Osteoblast (primary cell): ENCODE measurements at regions not wholly inside any gene's neighbourhood (a gene's known extent, or its start where the extent isn't known, plus 50 kb on each side); places are given as distances from the start of the nearest gene placed in this dataset.

Experiments
- DNase-seq: peaks from one replicate; pipeline ENCODE4 v3.0.0; 2011; ENCODE audit warnings: low spot score, mixed read lengths; ENCODE audit not compliant: insufficient read length; ENCODE audit errors: missing footprints
- H2AFZ ChIP-seq: 2 replicates; pipeline ENCODE4 v1.6.0; 2011; ENCODE audit warnings: mild to moderate bottlenecking, low read length
- H3K27ac ChIP-seq: 2 replicates; pipeline ENCODE4 v1.5.1; 2011; ENCODE audit warnings: mild to moderate bottlenecking, low read depth, low read length, moderate library complexity
- H3K27me3 ChIP-seq: 2 replicates; pipeline ENCODE4 v1.6.0; 2012; ENCODE audit warnings: mild to moderate bottlenecking, control low read depth, inconsistent platforms, low read length, moderate library complexity; ENCODE audit not compliant: insufficient read depth
- H3K36me3 ChIP-seq: 2 replicates; pipeline ENCODE4 v1.5.1; 2011; ENCODE audit warnings: mild to moderate bottlenecking, low read length, control low read depth, moderate library complexity; ENCODE audit not compliant: insufficient read depth
- H3K4me1 ChIP-seq: 2 replicates; pipeline ENCODE4 v1.5.1; 2011; ENCODE audit warnings: mild to moderate bottlenecking, low read length, control low read depth, moderate library complexity; ENCODE audit not compliant: insufficient read depth
- H3K4me2 ChIP-seq: 2 replicates; pipeline ENCODE4 v1.6.0; 2011; ENCODE audit warnings: mild to moderate bottlenecking, low read length; ENCODE audit not compliant: insufficient read depth
- H3K4me3 ChIP-seq: fragments of 200-600 bp; sonication (generic); 3 replicates; pipeline ENCODE4 v1.5.1; 2012; ENCODE audit warnings: mild to moderate bottlenecking, low read length, inconsistent platforms; ENCODE audit not compliant: insufficient read depth
- H3K79me2 ChIP-seq: 2 replicates; pipeline ENCODE4 v1.6.0; 2012; ENCODE audit warnings: mild to moderate bottlenecking, low read length, control low read depth, inconsistent platforms; ENCODE audit not compliant: insufficient read depth
- H3K9me3 ChIP-seq: 2 replicates; pipeline ENCODE4 v1.5.1; 2011; ENCODE audit warnings: low read depth, low read length, control low read depth
- H4K20me1 ChIP-seq: 2 replicates; pipeline ENCODE4 v1.6.0; 2012; ENCODE audit warnings: mild to moderate bottlenecking, low read length, control low read depth; ENCODE audit not compliant: insufficient read depth
- TF ChIP-seq, protein P1 (sequence below): IDR thresholded peaks from 2 replicates; pipeline ENCODE4 v1.5.1; 2011; ENCODE audit warnings: mild to moderate bottlenecking, low read depth, low read length, moderate library complexity; ENCODE audit errors: extremely low read depth

DNA sequence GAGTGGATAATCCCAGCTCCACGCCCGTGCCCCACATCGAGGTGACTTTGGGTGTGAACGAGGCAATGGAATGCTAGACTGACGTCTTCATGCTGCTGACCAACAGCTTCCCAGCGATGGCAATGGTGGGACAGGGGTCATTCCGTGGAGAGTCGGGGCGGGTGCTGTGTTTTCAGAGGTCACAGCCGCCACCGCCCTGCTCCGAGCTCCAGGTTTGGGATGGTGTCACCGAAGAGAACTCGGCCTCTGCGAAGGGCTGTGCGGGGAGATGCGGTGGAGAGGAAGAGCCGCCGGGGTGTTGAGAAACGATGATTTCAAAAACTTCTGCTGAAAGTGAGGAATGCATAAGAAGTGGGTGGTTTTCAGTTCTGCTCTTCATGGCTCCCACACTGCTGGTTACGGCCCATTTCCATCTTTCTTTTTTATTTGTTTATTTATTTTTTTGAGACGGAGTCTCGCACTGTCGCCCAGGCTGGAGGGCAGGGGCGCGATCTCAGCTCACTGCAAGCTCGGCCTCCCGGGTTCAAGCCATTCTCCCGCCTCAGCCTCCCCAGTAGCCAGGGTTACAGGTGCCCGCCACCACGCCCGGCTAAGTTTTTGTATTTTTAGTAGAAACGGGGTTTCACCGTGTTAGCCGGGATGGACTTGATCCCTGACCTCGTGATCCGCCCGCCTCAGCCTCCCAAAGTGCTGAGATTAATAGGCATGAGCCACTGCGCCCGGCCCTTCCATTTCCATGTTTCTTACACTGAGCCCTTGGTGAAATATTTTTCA, 142.6 kb downstream of the RTP5 start:
- Histone ChIP-seq H3K27ac (no peak overlapping the region), H3K4me2 (no peak overlapping the region), H3K9me3 (no peaks in the 10 kb centered on the region), H3K79me2 (no peaks in the 10 kb centered on the region), H3K4me3 (no peak overlapping the region), H4K20me1 (no peaks in the 10 kb centered on the region), H2AFZ (no peak overlapping the region), H3K4me1 (no peaks in the 10 kb centered on the region), H3K27me3 (no peaks in the 10 kb centered on the region), H3K36me3 (no peaks in the 10 kb centered on the region)
- DNase-seq: no peak
- TF ChIP-seq, protein P1, sequence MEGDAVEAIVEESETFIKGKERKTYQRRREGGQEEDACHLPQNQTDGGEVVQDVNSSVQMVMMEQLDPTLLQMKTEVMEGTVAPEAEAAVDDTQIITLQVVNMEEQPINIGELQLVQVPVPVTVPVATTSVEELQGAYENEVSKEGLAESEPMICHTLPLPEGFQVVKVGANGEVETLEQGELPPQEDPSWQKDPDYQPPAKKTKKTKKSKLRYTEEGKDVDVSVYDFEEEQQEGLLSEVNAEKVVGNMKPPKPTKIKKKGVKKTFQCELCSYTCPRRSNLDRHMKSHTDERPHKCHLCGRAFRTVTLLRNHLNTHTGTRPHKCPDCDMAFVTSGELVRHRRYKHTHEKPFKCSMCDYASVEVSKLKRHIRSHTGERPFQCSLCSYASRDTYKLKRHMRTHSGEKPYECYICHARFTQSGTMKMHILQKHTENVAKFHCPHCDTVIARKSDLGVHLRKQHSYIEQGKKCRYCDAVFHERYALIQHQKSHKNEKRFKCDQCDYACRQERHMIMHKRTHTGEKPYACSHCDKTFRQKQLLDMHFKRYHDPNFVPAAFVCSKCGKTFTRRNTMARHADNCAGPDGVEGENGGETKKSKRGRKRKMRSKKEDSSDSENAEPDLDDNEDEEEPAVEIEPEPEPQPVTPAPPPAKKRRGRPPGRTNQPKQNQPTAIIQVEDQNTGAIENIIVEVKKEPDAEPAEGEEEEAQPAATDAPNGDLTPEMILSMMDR: no peak

DNA sequence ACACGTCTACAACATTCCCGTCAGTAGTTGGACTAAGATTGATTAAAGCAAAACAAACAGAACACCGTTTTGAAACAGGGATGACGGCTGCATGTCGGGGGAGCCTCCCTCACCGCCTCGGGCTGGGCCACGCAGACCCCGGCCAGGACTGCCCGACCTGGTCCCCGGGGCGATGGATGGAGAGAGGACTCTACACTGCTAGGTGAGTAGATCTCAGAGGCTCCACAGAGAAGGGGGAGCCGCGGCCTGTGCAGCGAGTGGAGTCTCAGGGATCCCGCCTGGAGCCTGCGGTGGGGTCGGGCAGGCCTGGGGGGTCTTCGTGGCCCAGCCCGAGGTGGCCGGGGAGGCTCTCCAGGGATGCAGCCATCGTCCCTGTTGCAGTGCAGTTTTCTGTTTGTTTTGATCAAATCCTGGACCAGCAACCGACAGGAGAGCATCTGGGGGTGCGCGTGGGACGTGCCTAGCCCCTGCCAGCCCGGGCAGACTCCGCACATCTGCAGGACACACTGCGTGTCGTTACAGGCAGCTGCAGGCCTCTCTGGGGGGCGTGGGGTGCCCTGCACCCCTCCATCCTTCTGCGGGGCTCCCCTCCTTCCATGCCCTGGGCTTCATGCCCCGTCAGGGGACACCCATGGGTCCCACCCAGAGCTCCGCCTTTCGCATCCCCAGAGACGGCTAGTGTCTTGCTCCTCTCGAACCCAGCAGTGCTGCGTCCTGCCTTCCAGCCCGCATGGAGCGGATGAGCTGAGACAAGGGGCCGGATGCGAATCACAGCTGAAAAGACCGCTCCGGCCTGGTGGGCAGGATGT, 143.6 kb downstream of the RTP5 start:
- H3K27ac ChIP-seq: no peak overlapping the region
- no peak overlapping the region for H3K4me3 ChIP-seq
- no peak overlapping the region for H2AFZ ChIP-seq
- TF ChIP-seq, protein P1: no peak
- no peaks in the 10 kb centered on the region for H4K20me1 ChIP-seq
- no peaks in the 10 kb centered on the region for H3K4me1 ChIP-seq
- H3K36me3 ChIP-seq: no peaks in the 10 kb centered on the region
- no peaks in the 10 kb centered on the region for H3K27me3 ChIP-seq
- H3K9me3 ChIP-seq: no peaks in the 10 kb centered on the region
- H3K79me2 ChIP-seq: no peaks in the 10 kb centered on the region
- DNase-seq: no peak
- no peak overlapping the region for H3K4me2 ChIP-seq

DNA sequence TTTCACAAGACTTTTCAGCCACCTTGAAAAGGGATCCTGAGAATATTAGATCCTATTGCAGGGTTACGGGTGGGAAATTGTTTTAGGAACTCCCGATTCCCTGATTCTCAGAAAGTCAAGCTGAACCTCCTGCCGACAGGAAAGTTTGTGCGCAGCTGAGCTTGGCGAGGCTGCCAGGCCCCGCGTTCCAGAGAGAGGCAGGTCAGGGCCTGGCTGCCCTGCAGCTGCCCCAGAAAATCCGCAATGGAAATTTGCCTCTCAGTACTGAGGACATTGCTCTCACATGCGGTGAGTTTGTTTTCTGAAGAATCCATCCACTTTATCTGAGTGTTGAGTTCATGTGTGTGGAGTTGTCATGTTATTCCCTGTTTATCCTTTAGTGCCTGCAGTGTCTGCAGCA, 144.2 kb downstream of the RTP5 start:
- Histone ChIP-seq H3K4me3 (no peak overlapping the region), H3K9me3 (no peaks in the 10 kb centered on the region), H3K79me2 (no peaks in the 10 kb centered on the region), H3K4me1 (no peaks in the 10 kb centered on the region), H3K4me2 (no peak overlapping the region), H3K27me3 (no peaks in the 10 kb centered on the region), H2AFZ (no peak overlapping the region), H4K20me1 (no peaks in the 10 kb centered on the region), H3K27ac (no peak overlapping the region), H3K36me3 (no peaks in the 10 kb centered on the region)
- DNase-seq: no peak
- TF ChIP-seq, protein P1: no peak
